Neuronal stem cell (in vitro differentiated cells): ENCODE measurements at regions not wholly inside any gene's neighbourhood (a gene's known extent, or its start where the extent isn't known, plus 50 kb on each side); places are given as distances from the start of the nearest gene placed in this dataset.

Experiments
- DNase-seq: peaks from one replicate; pipeline ENCODE4 v3.0.0-alpha.2; 2013; ENCODE audit warnings: low spot score
- H2AFZ ChIP-seq: one replicate; pipeline ENCODE4 v1.6.1; 2013; ENCODE audit warnings: mild to moderate bottlenecking, low read length, inconsistent platforms
- H2AK5ac ChIP-seq: 2 replicates; pipeline ENCODE4 v1.6.1; 2013; ENCODE audit warnings: low read depth, mild to moderate bottlenecking, inconsistent platforms, low read length, moderate library complexity, mixed read lengths
- H2BK120ac ChIP-seq: 2 replicates; pipeline ENCODE4 v1.6.1; 2013; ENCODE audit warnings: low read depth, mild to moderate bottlenecking, inconsistent platforms, low read length, moderate library complexity, mixed read lengths
- H2BK12ac ChIP-seq: one replicate; pipeline ENCODE4 v1.6.1; 2013; ENCODE audit warnings: low read length, inconsistent platforms
- H2BK15ac ChIP-seq: 2 replicates; pipeline ENCODE4 v1.6.1; 2013; ENCODE audit warnings: mild to moderate bottlenecking, low read length, inconsistent platforms, mixed read lengths
- H2BK5ac ChIP-seq: one replicate; pipeline ENCODE4 v1.6.1; 2013; ENCODE audit warnings: inconsistent platforms, mild to moderate bottlenecking, low read length, moderate library complexity
- H3K14ac ChIP-seq: one replicate; pipeline ENCODE4 v1.6.1; 2013; ENCODE audit warnings: low read length, inconsistent platforms
- H3K18ac ChIP-seq: 2 replicates; pipeline ENCODE4 v1.6.1; 2013; ENCODE audit warnings: low read length, inconsistent platforms
- H3K23ac ChIP-seq: 2 replicates; pipeline ENCODE4 v1.6.1; 2013; ENCODE audit warnings: low read depth, mild to moderate bottlenecking, mixed read lengths, low read length, inconsistent platforms; ENCODE audit not compliant: poor library complexity
- H3K27ac ChIP-seq: replicated peaks from 3 replicates; pipeline ENCODE4 v1.5.1; 2013; ENCODE audit warnings: low read length, inconsistent platforms
- H3K27me3 ChIP-seq, 3 experiments: 2 replicates each; pipeline ENCODE4 v1.6.1; 2013; ENCODE audit warnings: low read length in 3 of 3, mild to moderate bottlenecking in 2 of 3, inconsistent platforms in 1 of 3, low read depth in 1 of 3, mixed read lengths in 1 of 3, moderate library complexity in 1 of 3; ENCODE audit not compliant: control insufficient read depth in 3 of 3, insufficient read depth in 3 of 3
- H3K36me3 ChIP-seq, 2 donors: replicated peaks in 1 of 2; 2 replicates each; pipeline ENCODE4 v1.6.1; 2013; ENCODE audit warnings: low read length in 2 of 2; ENCODE audit not compliant: control insufficient read depth in 2 of 2, insufficient read depth in 2 of 2
- H3K4ac ChIP-seq: 2 replicates; pipeline ENCODE4 v1.6.1; 2013; ENCODE audit warnings: inconsistent platforms, mild to moderate bottlenecking, low read length, moderate library complexity
- H3K4me1 ChIP-seq, 2 donors: 1 replicate in 1 of 2; 2 replicates in 1 of 2; pipeline ENCODE4 v1.6.1; 2013; ENCODE audit warnings: low read length in 2 of 2, low read depth in 1 of 2; ENCODE audit not compliant: control insufficient read depth in 2 of 2, insufficient read depth in 1 of 2
- H3K4me2 ChIP-seq: one replicate; pipeline ENCODE4 v1.6.1; 2013; ENCODE audit warnings: mild to moderate bottlenecking, low read length, inconsistent platforms; ENCODE audit not compliant: insufficient read depth, poor library complexity, severe bottlenecking
- H3K4me3 ChIP-seq, 2 donors: 2 replicates each; pipeline ENCODE4 v1.5.1; 2013; ENCODE audit warnings: low read length in 2 of 2, mild to moderate bottlenecking in 2 of 2, inconsistent platforms in 1 of 2, moderate library complexity in 1 of 2
- H3K79me1 ChIP-seq: one replicate; pipeline ENCODE4 v1.6.1; 2013; ENCODE audit warnings: low read depth, mild to moderate bottlenecking, inconsistent platforms, low read length, moderate library complexity
- H3K9ac ChIP-seq: one replicate; pipeline ENCODE4 v1.6.1; 2013; ENCODE audit warnings: mild to moderate bottlenecking, low read depth, low read length, inconsistent platforms; ENCODE audit not compliant: poor library complexity
- H3K9me3 ChIP-seq, 2 donors: replicated peaks in 1 of 2; 2 replicates each; pipeline versions ENCODE3 to v1.6.1; 2013; ENCODE audit warnings: low read length in 2 of 2, mild to moderate bottlenecking in 2 of 2, inconsistent platforms in 1 of 2, low read depth in 1 of 2, mixed read lengths in 1 of 2, moderate library complexity in 1 of 2; ENCODE audit not compliant: control insufficient read depth in 2 of 2, insufficient read depth in 1 of 2
- H4K8ac ChIP-seq: one replicate; pipeline ENCODE4 v1.6.1; 2013; ENCODE audit warnings: low read depth, mild to moderate bottlenecking, inconsistent platforms, low read length, moderate library complexity
- H4K91ac ChIP-seq: one replicate; pipeline ENCODE4 v1.6.1; 2013; ENCODE audit warnings: low read length, low read depth, mild to moderate bottlenecking, inconsistent platforms; ENCODE audit not compliant: poor library complexity
- WGBS, 2 donors: extraction: QIAGEN DNeasy Blood & Tissue Kit; methylation state at CpG; one replicate each; pipeline ENCODE4 v1.1.7; 2013; ENCODE audit warnings: missing lambda C conversion rate in 2 of 2, mixed read lengths in 1 of 2; ENCODE audit not compliant: insufficient read length in 2 of 2, insufficient replicate concordance in 1 of 2; ENCODE audit errors: extremely low coverage in 2 of 2; 5-methylcytosine and 5-hydroxymethylcytosine counted together

GRCh38 chr5:105283134-105283533 lies 1720.5 kb upstream of the NUDT12 start:
- H3K23ac ChIP-seq = no peak overlapping the region
- H2AK5ac ChIP-seq = no peak overlapping the region
- H3K4me1 ChIP-seq = no peaks in the 10 kb centered on the region
- H2BK5ac ChIP-seq = no peak overlapping the region
- no peaks in the 10 kb centered on the region for H3K9me3 ChIP-seq
- H3K4me2 ChIP-seq = no peak overlapping the region
- no peaks in the 10 kb centered on the region for H3K27me3 ChIP-seq
- H3K36me3 ChIP-seq = no peaks in the 10 kb centered on the region
- no peak overlapping the region for H3K4me3 ChIP-seq
- no peak overlapping the region for H2BK12ac ChIP-seq
- H3K27ac ChIP-seq = no peak overlapping the region
- no peak for DNase-seq
- H2BK15ac ChIP-seq = no peak overlapping the region
- no peaks in the 10 kb centered on the region for H3K79me1 ChIP-seq
- no peak overlapping the region for H3K18ac ChIP-seq
- no peak overlapping the region for H3K4ac ChIP-seq
- no peak overlapping the region for H3K14ac ChIP-seq
- no peak overlapping the region for H4K8ac ChIP-seq
- H4K91ac ChIP-seq = no peak overlapping the region
- H3K9ac ChIP-seq = no peak overlapping the region
- no peak overlapping the region for H2BK120ac ChIP-seq
- no peak overlapping the region for H2AFZ ChIP-seq

DNA sequence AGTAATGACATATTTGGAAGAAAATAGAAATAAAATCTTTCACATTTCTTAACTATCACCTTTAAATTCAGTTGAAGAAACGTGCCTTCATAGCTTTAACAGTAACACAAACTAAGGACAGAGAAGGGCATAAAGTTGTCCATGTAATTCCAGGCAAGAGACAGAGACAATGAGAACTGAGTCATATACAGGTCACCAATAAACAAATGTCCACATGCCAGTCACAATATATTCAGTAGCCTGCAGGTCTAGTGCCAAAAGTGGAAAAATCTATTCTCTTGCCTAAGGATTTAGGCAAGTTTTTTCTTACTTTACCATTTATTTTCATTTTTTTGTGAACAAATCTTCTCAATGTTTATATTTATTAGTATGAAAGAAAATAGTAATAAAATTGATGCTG lies 1711.5 kb upstream of the NUDT12 start:
- Histone ChIP-seq H2BK15ac (no peak overlapping the region), H2BK5ac (no peak overlapping the region), H2BK120ac (no peak overlapping the region), H3K4me3 (no peak overlapping the region), H3K27ac (no peak overlapping the region), H2AK5ac (no peak overlapping the region), H4K91ac (no peak overlapping the region), H3K14ac (no peak overlapping the region), H3K9ac (no peak overlapping the region), H3K79me1 (no peaks in the 10 kb centered on the region), H3K9me3 (no peaks in the 10 kb centered on the region), H3K18ac (no peak overlapping the region), H2AFZ (no peak overlapping the region), H3K4me2 (no peak overlapping the region), H3K27me3 (no peaks in the 10 kb centered on the region), H3K4me1 (no peaks in the 10 kb centered on the region), H3K36me3 (no peaks in the 10 kb centered on the region), H4K8ac (no peak overlapping the region), H3K23ac (no peak overlapping the region), H2BK12ac (no peak overlapping the region), H3K4ac (no peak overlapping the region)
- no CpG with 5 or more reads among the region's 1 CpG for WGBS, 2 donors
- DNase-seq = no peak

GRCh38 chr5:105263515-105263914 lies 1700.9 kb upstream of the NUDT12 start:
- Histone ChIP-seq H3K4me2 (no peak overlapping the region), H3K23ac (no peak overlapping the region), H3K9me3 (no peaks in the 10 kb centered on the region), H2BK5ac (no peak overlapping the region), H3K27ac (no peak overlapping the region), H2BK15ac (no peak overlapping the region), H3K27me3 (no peaks in the 10 kb centered on the region), H3K4me3 (no peak overlapping the region), H4K91ac (no peak overlapping the region), H3K14ac (no peak overlapping the region), H3K4me1 (no peaks in the 10 kb centered on the region), H3K18ac (no peak overlapping the region), H3K36me3 (no peaks in the 10 kb centered on the region), H3K9ac (no peak overlapping the region), H2BK12ac (no peak overlapping the region), H2BK120ac (no peak overlapping the region), H2AK5ac (no peak overlapping the region), H3K4ac (no peak overlapping the region), H2AFZ (no peak overlapping the region), H4K8ac (no peak overlapping the region), H3K79me1 (no peaks in the 10 kb centered on the region)
- WGBS, 2 donors = no CpG with 5 or more reads among the region's 1 CpG
- no peak for DNase-seq

GRCh38 chr5:105259581-105260217 lies 1697.1 kb upstream of the NUDT12 start:
- Histone ChIP-seq H2AK5ac (no peak overlapping the region), H3K4me3 (no peak overlapping the region), H2BK120ac (no peak overlapping the region), H3K9ac (no peak overlapping the region), H2AFZ (no peak overlapping the region), H3K23ac (no peak overlapping the region), H3K9me3 (no peaks in the 10 kb centered on the region), H2BK5ac (no peak overlapping the region), H3K4me2 (no peak overlapping the region), H3K79me1 (no peaks in the 10 kb centered on the region), H3K18ac (no peak overlapping the region), H3K4me1 (no peaks in the 10 kb centered on the region), H3K27ac (no peak overlapping the region), H4K91ac (no peak overlapping the region), H3K27me3 (no peaks in the 10 kb centered on the region), H3K4ac (no peak overlapping the region), H4K8ac (no peak overlapping the region), H3K36me3 (no peaks in the 10 kb centered on the region), H2BK12ac (no peak overlapping the region), H2BK15ac (no peak overlapping the region), H3K14ac (no peak overlapping the region)
- WGBS, 2 donors = no CpG with 5 or more reads among the region's 5 CpGs
- DNase-seq = no peak
